LNCAP (cell line): ENCODE measurements at regions not wholly inside any gene's neighbourhood (a gene's known extent, or its start where the extent isn't known, plus 50 kb on each side); places are given as distances from the start of the nearest gene placed in this dataset.

Source experiments
- CTCF ChIP-seq: fragments of 450-650 bp; IDR thresholded peaks from 2 replicates; pipeline ENCODE4 v1.5.1; 2017; ENCODE audit warnings: mild to moderate bottlenecking

GRCh38 chr1:80211691-80212380 lies 1205.3 kb upstream of the ADGRL4 start:
- TF ChIP-seq CTCF: no peak

GRCh38 chr1:80202118-80202517 lies 1195.6 kb upstream of the ADGRL4 start:
- no peak for TF ChIP-seq CTCF

GRCh38 chr1:80194221-80194620 lies 1187.7 kb upstream of the ADGRL4 start:
- TF ChIP-seq CTCF: no peak

- no peak for TF ChIP-seq CTCF
These were observed 1174.9 kb upstream of the ADGRL4 start for GRCh38 chr1:80181418-80181817.

GRCh38 chr1:80171631-80172030 lies 1165.1 kb upstream of the ADGRL4 start:
- TF ChIP-seq CTCF: no peak

- TF ChIP-seq CTCF: no peak
These were observed 1164.4 kb upstream of the ADGRL4 start for GRCh38 chr1:80170811-80171485.

GRCh38 chr1:80164150-80164549 lies 1157.6 kb upstream of the ADGRL4 start:
- TF ChIP-seq CTCF: no peak
